Panc1 (cell line): ENCODE measurements at regions not wholly inside any gene's neighbourhood (a gene's known extent, or its start where the extent isn't known, plus 50 kb on each side); places are given as distances from the start of the nearest gene placed in this dataset.
"Not testable (repeated sequence)": the region's sequence is repeated elsewhere in the genome, so short reads cannot be mapped to it uniquely, and the experiment has no call there.

Source experiments
- ATAC-seq: fragments of 200-7000 bp; cut with Tn5 transposase; 2 replicates; pipeline ENCODE4 v1.9.1; 2020; ENCODE audit warnings: mild to moderate bottlenecking, moderate library complexity
- BruUV-seq: library from RNA; stranded (reverse); fragments of 400-500 nt; replicated peaks from 2 replicates; lab custom pipeline; 2021; lab: Mats Ljungman, UMichigan
- CTCF ChIA-PET: fragments of 300-600 bp; sonication (Branson Sonifier 250); formaldehyde crosslinking; loops from one replicate; lab custom pipeline; 2022; ENCODE audit warnings: antibody characterized with exemption; lab: Charles Lee
- POLR2A ChIA-PET: fragments of 300-600 bp; sonication (Branson Sonifier 250); formaldehyde crosslinking; loops from one replicate; lab custom pipeline; 2022; ENCODE audit warnings: antibody characterized with exemption; lab: Charles Lee
- DNase-seq: peaks from one replicate; pipeline ENCODE4 v3.0.0-alpha.2; 2010; ENCODE audit warnings: low read depth, low spot score
- H3K27ac ChIP-seq: 2 replicates; pipeline ENCODE4 v1.5.1; 2011; ENCODE audit warnings: mild to moderate bottlenecking, low read length, inconsistent platforms
- H3K27me3 ChIP-seq: fragments of 200-500 bp; sonication (Bioruptor generic); 2 replicates; pipeline ENCODE4 v1.6.0; 2014; ENCODE audit warnings: low read length, inconsistent platforms; ENCODE audit not compliant: control insufficient read depth, insufficient read depth
- H3K36me3 ChIP-seq: fragments of 200-500 bp; sonication (Bioruptor generic); 2 replicates; pipeline ENCODE4 v1.5.1; 2014; ENCODE audit warnings: inconsistent platforms, mild to moderate bottlenecking, low read length, moderate library complexity; ENCODE audit not compliant: control insufficient read depth, insufficient read depth
- H3K4me1 ChIP-seq: 2 replicates; pipeline ENCODE4 v1.5.1; 2011; ENCODE audit warnings: inconsistent platforms, mild to moderate bottlenecking, low read length, moderate library complexity; ENCODE audit not compliant: control insufficient read depth, insufficient read depth
- H3K4me3 ChIP-seq, 2 experiments: 2 replicates each; pipeline ENCODE4 v1.5.1; 2011 to 2012; ENCODE audit warnings: low read depth in 2 of 2, low read length in 2 of 2, mild to moderate bottlenecking in 2 of 2, inconsistent platforms in 1 of 2, moderate library complexity in 1 of 2
- H3K9me3 ChIP-seq: fragments of 200-500 bp; sonication (Bioruptor generic); 2 replicates; pipeline ENCODE4 v1.5.1; 2014; ENCODE audit warnings: low read depth, mild to moderate bottlenecking, inconsistent platforms, low read length, moderate library complexity; ENCODE audit not compliant: control insufficient read depth, insufficient read depth
- POLR2AphosphoS5 ChIP-seq: IDR thresholded peaks from 2 replicates; pipeline ENCODE4 v1.6.1; 2012; ENCODE audit warnings: mild to moderate bottlenecking, low read depth, low read length, moderate library complexity
- SIN3A ChIP-seq: IDR thresholded peaks from 2 replicates; pipeline ENCODE4 v1.6.1; 2012; ENCODE audit warnings: low read depth, mild to moderate bottlenecking, low read length, moderate library complexity, borderline replicate concordance; ENCODE audit not compliant: insufficient read depth
- TCF7L2 ChIP-seq: IDR thresholded peaks from 2 replicates; pipeline ENCODE4 v1.6.1; 2011; ENCODE audit warnings: mild to moderate bottlenecking, low read depth, low read length, inconsistent platforms
- in situ Hi-C: cut with HindIII; loops from 2 replicates; pipeline ENCODE4 v1.10.0; 2016; ENCODE audit warnings: low sequenced_read_pairs, low pct_unique_long_range_greater_than_20kb
- intact Hi-C: fragments of 100-400 bp; cut with micrococcal nuclease; formaldehyde crosslinking; loops from one replicate; pipeline ENCODE4 v1.10.0; 2022; ENCODE audit not compliant: unreplicated experiment
- TF ChIP-seq, protein P1 (sequence below), 2 experiments: IDR thresholded peaks; 2 replicates each; pipeline ENCODE4 v1.6.1; 2011 to 2012; ENCODE audit warnings: low read depth in 2 of 2, control low read depth in 1 of 2, low read length in 1 of 2, mild to moderate bottlenecking in 1 of 2, moderate library complexity in 1 of 2; ENCODE audit not compliant: insufficient read depth in 1 of 2
- TF ChIP-seq, protein P2 (sequence below): fragments of 450-650 bp; IDR thresholded peaks from 2 replicates; pipeline ENCODE4 v1.5.1; 2017; ENCODE audit warnings: mild to moderate bottlenecking

DNA sequence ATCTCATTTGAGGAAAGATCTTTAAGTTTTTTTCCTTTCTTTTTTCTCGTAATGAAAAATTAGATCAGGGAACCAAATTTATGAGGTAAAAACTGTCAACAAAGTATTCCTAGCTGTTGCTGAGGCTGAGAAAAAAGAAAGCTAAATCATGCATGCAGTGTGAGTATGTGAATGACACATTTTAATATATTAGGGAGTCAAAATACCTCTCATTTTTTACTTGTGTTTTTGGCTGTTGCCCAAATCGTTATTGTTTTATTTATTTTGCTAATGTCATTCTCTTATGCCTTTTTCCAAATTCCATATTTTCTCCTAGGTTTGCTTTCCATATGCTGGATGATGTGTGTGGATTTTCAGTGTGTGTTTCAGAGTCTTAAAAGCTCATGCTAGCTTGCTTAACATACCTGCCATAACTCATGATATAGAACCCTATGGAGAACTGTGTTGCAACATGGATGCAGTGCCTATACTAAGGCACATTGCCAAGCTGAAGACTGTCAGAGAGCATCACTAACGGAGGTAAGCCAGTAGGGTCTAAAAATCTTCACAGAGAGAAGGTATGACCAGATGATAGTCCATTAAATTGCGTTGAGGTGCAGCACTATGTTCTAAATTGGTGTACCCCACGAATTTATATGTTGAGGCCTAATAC is 629.5 kb upstream of the KCNMB2 start:
- ChIA-PET POLR2A (no interaction called here), CTCF (no interaction called here)
- peak overlapping the region; percentile 81 for H3K27ac ChIP-seq
- peaks cover 19% of the 10 kb centered on the region; the same call in 1 of the 2 replicates for H3K4me1 ChIP-seq
- in situ Hi-C loops (no loop called here), intact Hi-C loops (no loop called here)
- DNase-seq (no peak), ATAC-seq (no peak)
- no peaks in the 10 kb centered on the region for H3K27me3 ChIP-seq
- no TSS peak for BruUV-seq
- no peak overlapping the region for H3K4me3 ChIP-seq
- no peaks in the 10 kb centered on the region for H3K9me3 ChIP-seq
- H3K36me3 ChIP-seq: no peaks in the 10 kb centered on the region
- TF ChIP-seq TCF7L2 (no peak), SIN3A (no peak), POLR2AphosphoS5 (no peak)
- TF ChIP-seq, protein P1, sequence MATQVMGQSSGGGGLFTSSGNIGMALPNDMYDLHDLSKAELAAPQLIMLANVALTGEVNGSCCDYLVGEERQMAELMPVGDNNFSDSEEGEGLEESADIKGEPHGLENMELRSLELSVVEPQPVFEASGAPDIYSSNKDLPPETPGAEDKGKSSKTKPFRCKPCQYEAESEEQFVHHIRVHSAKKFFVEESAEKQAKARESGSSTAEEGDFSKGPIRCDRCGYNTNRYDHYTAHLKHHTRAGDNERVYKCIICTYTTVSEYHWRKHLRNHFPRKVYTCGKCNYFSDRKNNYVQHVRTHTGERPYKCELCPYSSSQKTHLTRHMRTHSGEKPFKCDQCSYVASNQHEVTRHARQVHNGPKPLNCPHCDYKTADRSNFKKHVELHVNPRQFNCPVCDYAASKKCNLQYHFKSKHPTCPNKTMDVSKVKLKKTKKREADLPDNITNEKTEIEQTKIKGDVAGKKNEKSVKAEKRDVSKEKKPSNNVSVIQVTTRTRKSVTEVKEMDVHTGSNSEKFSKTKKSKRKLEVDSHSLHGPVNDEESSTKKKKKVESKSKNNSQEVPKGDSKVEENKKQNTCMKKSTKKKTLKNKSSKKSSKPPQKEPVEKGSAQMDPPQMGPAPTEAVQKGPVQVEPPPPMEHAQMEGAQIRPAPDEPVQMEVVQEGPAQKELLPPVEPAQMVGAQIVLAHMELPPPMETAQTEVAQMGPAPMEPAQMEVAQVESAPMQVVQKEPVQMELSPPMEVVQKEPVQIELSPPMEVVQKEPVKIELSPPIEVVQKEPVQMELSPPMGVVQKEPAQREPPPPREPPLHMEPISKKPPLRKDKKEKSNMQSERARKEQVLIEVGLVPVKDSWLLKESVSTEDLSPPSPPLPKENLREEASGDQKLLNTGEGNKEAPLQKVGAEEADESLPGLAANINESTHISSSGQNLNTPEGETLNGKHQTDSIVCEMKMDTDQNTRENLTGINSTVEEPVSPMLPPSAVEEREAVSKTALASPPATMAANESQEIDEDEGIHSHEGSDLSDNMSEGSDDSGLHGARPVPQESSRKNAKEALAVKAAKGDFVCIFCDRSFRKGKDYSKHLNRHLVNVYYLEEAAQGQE (IDR thresholded peaks at IDR 0.05; ENCODE audit: insufficient read depth in 1 of 2, low read depth in 2 of 2, low read length in 1 of 2): no peak
- TF ChIP-seq, protein P2, sequence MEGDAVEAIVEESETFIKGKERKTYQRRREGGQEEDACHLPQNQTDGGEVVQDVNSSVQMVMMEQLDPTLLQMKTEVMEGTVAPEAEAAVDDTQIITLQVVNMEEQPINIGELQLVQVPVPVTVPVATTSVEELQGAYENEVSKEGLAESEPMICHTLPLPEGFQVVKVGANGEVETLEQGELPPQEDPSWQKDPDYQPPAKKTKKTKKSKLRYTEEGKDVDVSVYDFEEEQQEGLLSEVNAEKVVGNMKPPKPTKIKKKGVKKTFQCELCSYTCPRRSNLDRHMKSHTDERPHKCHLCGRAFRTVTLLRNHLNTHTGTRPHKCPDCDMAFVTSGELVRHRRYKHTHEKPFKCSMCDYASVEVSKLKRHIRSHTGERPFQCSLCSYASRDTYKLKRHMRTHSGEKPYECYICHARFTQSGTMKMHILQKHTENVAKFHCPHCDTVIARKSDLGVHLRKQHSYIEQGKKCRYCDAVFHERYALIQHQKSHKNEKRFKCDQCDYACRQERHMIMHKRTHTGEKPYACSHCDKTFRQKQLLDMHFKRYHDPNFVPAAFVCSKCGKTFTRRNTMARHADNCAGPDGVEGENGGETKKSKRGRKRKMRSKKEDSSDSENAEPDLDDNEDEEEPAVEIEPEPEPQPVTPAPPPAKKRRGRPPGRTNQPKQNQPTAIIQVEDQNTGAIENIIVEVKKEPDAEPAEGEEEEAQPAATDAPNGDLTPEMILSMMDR: no peak

DNA sequence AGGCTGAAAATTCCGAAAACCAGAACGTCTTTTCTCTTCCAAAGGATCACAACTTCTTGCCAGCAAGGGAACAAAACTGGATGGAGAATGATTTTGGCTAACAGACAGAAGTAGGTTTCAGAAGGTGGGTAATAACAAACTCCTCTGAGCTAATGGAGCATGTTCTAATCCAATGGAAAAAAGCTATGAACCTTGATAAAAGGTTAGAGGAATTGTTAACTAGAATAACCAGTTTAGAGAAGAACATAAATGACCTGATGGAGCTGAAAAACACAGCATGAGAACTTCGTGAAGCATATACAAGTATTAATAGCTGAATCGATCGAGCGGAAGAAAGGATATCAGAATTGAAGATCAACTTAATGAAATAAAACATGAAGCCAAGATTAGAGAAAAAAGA is 626.7 kb upstream of the KCNMB2 start:
- POLR2A ChIA-PET, H3K27me3 ChIP-seq, CTCF ChIA-PET, ATAC-seq, intact Hi-C loops, H3K9me3 ChIP-seq, H3K27ac ChIP-seq, H3K36me3 ChIP-seq, BruUV-seq, in situ Hi-C loops, DNase-seq, H3K4me3 ChIP-seq: not testable (repeated sequence)
- peaks cover 19% of the 10 kb centered on the region; the same call in 1 of the 2 replicates for H3K4me1 ChIP-seq

DNA sequence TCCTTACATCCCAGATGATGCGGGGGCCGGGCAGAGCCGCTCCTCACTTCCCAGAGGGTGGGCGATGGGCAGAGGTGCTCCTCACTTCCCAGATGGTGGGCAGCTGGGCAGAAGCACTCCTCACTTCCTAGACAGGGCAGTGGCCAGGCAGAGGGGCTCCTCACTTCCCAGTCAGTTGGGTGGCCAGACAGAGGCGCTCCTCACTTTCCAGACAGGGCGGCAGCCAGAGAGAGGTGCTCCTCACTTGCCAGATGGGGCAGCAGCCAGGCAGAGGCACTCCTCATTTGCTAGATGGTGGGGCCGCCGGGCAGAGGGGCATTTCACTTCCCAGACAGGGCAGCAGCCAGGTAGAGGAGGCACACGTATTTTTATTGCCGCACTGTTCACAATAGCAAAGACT is 622.0 kb upstream of the KCNMB2 start:
- ATAC-seq: no peak
- Histone ChIP-seq H3K4me3 (no peak overlapping the region), H3K4me1 (no peaks in the 10 kb centered on the region), H3K9me3 (no peaks in the 10 kb centered on the region), H3K36me3 (no peaks in the 10 kb centered on the region), H3K27me3 (no peaks in the 10 kb centered on the region), H3K27ac (no peak overlapping the region)
- POLR2A ChIA-PET: no interaction called here
- TF ChIP-seq POLR2AphosphoS5 (no peak), TCF7L2 (no peak), SIN3A (no peak)
- TF ChIP-seq, protein P1 (IDR thresholded peaks at IDR 0.05; ENCODE audit: insufficient read depth in 1 of 2, low read depth in 2 of 2, low read length in 1 of 2): no peak
- TF ChIP-seq, protein P2: no peak
- DNase-seq: no peak
- in situ Hi-C loops: no loop called here
- no TSS peak for BruUV-seq
- intact Hi-C loops: no loop called here
- CTCF ChIA-PET: interaction anchor here (0.7 kb wide), 1 partner anchor 406 kb away, joined by 3 read pairs; no protein-coding TSS in a partner anchor
